ENCODE measurements at regions not wholly inside any gene's neighbourhood (a gene's known extent, or its start where the extent isn't known, plus 50 kb on each side); places are given as distances from the start of the nearest gene placed in this dataset.
"Not testable (repeated sequence)": the region's sequence is repeated elsewhere in the genome, so short reads cannot be mapped to it uniquely, and the experiment has no call there.

DNA sequence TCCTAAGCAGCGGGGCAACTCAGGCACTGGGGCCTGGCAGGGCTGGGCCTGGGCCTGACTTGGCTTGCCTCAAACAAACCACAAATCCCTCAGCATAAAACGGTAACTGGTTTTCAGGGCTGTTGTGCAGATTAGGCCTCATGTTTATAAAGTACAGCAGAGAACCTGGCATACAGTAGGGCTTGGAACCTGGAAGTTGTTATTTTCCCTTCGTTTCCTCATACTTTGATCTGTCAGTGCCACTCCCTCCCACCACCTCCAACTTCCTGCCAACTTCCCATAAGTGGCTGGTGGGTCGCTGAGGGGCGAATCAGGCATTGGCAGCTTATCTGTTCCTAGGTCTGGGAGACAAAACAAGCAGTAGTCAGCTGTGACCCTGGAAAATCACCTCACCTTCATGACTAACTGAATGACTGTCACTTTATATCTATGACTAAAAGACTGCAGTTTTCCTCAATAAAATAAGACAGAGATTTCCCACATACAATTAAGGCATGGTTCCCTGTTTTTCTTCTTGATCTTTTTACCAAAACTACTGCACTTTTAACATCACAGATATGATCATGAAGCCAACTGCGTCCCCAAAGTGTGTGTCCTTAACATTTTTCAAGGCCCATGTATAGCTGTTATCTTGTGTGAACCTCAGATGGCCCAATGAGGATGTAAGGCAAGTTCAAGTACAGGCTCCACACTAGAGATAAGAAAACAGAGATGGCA is 94.5 kb downstream of the TRIM69 start:
- DNase-seq (ENCODE audit: low spot score); H3K4me3 Mint-ChIP-seq; POLR2A ChIA-PET; H3K4me1 Mint-ChIP-seq; H3K27me3 Mint-ChIP-seq (ENCODE audit: low read depth); H3K36me3 Mint-ChIP-seq; CTCF ChIA-PET; H3K9me3 Mint-ChIP-seq; ATAC-seq; H3K27ac Mint-ChIP-seq: not testable (repeated sequence)
- peak; percentile 75 for TF ChIP-seq GABPB1 (CRISPR knock-in tag; IDR thresholded peaks at IDR 0.05)

DNA sequence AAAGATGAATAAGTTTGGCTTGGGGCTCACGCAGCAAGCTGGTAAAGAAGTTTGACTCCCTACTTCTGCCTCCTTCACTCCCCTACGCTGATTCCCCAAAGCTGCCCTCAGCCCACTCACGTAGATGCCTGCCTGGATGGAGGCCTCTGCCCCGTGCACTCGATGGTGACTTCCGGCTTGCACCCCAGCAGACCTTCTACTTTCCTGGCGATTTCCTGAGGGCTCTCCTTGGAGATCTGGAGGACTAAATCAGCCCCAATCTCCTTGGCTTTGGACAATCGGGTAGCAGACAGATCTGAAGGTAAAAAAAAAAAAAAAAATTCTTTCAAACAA is 95.0 kb downstream of the TRIM69 start:
- DNase-seq (ENCODE audit: low spot score); H3K27ac Mint-ChIP-seq; H3K4me3 Mint-ChIP-seq; H3K36me3 Mint-ChIP-seq; H3K27me3 Mint-ChIP-seq (ENCODE audit: low read depth); POLR2A ChIA-PET; H3K9me3 Mint-ChIP-seq; H3K4me1 Mint-ChIP-seq; ATAC-seq; CTCF ChIA-PET: not testable (repeated sequence)

DNA sequence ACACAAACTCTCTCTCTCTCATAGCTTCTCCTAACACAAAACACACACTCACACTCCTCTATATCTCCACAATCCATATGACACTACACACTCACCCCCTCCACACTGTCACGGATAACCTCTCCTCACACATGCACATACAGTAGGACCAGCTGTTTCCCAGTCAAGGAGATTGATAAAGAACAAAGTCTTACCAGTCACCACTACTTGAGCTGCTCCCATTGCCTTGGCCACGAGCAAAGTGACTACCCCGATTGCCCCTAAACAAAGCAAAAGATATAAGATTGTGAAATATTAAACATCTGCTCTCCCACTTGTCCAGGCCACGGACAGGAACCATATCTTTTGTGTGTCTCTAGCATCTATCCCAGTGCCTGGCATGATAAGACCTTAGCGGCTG is 95.8 kb downstream of the TRIM69 start:
- POLR2A ChIA-PET; H3K4me3 Mint-ChIP-seq; H3K36me3 Mint-ChIP-seq; DNase-seq (ENCODE audit: low spot score); H3K27ac Mint-ChIP-seq; H3K27me3 Mint-ChIP-seq (ENCODE audit: low read depth); H3K4me1 Mint-ChIP-seq; ATAC-seq; H3K9me3 Mint-ChIP-seq; CTCF ChIA-PET: not testable (repeated sequence)

DNA sequence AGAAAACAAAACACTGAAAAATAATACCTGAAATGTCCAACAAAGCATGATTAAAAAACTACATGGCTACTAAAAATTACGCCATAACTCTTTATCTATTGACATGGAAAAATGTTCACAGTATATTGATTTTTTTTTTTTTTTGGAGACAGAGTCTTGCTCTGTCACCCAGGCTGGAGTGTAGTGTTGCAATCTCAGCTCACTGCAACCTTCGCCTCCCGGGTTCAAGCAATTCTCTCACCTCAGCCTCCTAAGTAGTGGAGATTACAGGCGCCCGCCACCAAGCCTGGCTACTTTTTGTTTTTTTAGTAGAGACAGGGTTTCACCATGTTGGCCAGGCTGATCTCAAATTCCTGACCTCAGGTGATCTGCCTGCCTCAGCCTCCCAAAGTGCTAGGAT is 96.8 kb downstream of the TRIM69 start:
- ATAC-seq; H3K4me1 Mint-ChIP-seq; DNase-seq (ENCODE audit: low spot score); H3K4me3 Mint-ChIP-seq; CTCF ChIA-PET; H3K9me3 Mint-ChIP-seq; H3K27me3 Mint-ChIP-seq (ENCODE audit: low read depth); POLR2A ChIA-PET; H3K27ac Mint-ChIP-seq; H3K36me3 Mint-ChIP-seq: not testable (repeated sequence)
- TF ChIP-seq GABPB1 (CRISPR knock-in tag; IDR thresholded peaks at IDR 0.05): 0 out of 2 replicates have a peak, but pooled peaks have one; percentile 32

DNA sequence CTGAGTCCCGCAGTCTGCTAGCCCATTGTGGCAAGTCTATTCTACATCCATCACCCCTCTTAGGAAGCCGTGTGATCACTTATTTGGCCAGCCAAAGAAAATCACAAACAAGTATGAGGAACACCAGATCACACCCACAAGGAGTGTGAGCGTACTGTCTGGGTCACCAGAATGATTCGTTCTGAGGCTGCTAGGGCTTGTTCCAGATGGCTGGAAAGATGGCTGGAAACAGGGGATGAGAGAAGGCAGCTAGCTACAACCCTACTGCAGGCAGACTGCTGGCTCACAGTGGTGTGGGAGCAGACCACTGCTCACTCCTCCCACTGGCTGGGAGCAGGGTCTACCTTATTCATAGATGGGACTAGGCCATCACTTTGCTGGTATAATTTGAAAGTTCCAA is 97.4 kb downstream of the TRIM69 start:
- H3K4me1 Mint-ChIP-seq; DNase-seq (ENCODE audit: low spot score); POLR2A ChIA-PET; ATAC-seq; H3K27ac Mint-ChIP-seq; H3K4me3 Mint-ChIP-seq; H3K36me3 Mint-ChIP-seq; H3K27me3 Mint-ChIP-seq (ENCODE audit: low read depth); H3K9me3 Mint-ChIP-seq: not testable (repeated sequence)
- CTCF ChIA-PET: interaction anchor here (0.7 kb wide), 1 partner anchor 242 kb away, joined by 3 read pairs; no protein-coding TSS in a partner anchor

DNA sequence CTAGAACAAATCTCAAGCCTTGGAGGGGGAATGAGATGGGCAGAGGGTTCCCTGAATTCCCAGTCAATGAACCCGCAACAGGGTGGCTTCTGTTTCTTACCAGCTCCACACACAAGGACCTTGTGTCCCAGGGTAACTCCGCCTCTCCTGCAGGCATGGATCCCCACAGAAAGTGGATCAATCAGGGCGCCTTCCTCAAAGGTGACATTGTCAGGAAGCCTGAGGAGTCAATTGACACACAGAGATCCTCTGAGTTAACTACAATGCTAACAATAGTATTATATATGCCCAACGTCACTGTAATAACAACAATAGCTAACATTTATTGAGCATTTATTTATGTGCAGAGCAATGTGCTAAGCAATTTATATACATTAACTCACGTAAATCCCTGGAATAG is 98.8 kb downstream of the TRIM69 start:
- DNase-seq (ENCODE audit: low spot score); H3K36me3 Mint-ChIP-seq; CTCF ChIA-PET; H3K4me3 Mint-ChIP-seq; H3K27ac Mint-ChIP-seq; ATAC-seq; H3K4me1 Mint-ChIP-seq; H3K9me3 Mint-ChIP-seq; H3K27me3 Mint-ChIP-seq (ENCODE audit: low read depth); POLR2A ChIA-PET: not testable (repeated sequence)

DNA sequence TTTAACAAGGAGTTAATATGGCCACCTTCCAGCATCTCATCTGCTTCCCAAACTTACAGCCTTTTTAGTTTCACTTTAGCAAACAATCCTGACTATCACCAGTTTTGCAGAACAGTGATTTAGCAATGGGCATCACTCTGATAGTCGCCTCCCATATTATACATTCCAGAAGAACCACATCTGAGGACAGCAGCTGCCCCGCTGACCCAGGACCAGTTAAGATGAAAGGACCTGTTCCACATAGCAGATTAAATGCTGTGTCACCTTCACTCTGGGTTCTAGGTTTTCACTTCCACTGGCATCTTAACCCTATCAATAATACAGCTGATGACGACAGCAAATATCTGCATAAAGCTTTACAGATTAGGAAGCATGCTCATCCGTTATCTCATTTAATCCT is 99.8 kb downstream of the TRIM69 start:
- Mint-ChIP-seq H3K36me3 (no peaks in the 10 kb centered on the region), H3K4me3 (no peak overlapping the region), H3K27me3 (ENCODE audit: low read depth) (no peaks in the 10 kb centered on the region), H3K4me1 (no peaks in the 10 kb centered on the region), H3K27ac (no peak overlapping the region), H3K9me3 (no peaks in the 10 kb centered on the region; the same call in 1 of the 2 replicates)
- ATAC-seq: no peak
- TF ChIP-seq, protein P1, sequence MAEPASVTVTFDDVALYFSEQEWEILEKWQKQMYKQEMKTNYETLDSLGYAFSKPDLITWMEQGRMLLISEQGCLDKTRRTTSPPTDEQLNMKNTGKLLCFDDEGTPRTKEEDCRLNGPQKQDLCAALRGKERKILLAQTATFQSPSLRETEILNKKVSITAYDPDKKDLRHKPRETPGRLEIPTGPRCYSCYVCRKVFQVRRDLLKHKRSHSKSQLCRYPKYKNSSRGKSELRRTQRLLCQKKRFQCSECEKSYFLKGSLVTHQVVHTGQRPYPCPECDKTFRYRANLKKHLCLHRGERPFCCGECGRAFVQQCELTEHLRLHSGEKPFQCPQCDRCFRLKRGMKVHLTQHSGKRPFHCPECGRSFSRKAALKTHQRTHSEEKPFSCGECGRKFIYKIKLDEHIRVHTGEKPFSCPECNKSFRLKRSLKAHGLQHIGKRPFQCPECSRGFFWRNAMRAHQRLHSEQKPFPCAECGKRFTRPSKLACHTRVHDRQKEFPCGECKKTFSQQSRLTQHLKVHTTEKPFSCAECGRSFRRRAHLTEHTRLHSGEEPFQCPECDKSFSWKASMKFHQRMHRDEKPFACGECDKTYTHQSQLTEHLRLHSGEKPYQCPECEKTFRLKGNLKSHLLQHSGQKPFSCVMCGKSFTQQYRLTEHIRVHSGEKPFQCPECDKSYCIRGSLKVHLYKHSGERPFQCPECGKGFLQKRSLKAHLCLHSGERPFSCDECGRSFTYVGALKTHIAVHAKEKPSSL (CRISPR knock-in tag; conservative IDR thresholded peaks at IDR 0.05): no peak
- TF ChIP-seq GABPB1 (CRISPR knock-in tag; IDR thresholded peaks at IDR 0.05): peak; percentile 54; the same call in 1 of the 2 replicates
- CTCF ChIA-PET: no interaction called here
- POLR2A ChIA-PET: no interaction called here
- no peak for DNase-seq (ENCODE audit: low spot score)

DNA sequence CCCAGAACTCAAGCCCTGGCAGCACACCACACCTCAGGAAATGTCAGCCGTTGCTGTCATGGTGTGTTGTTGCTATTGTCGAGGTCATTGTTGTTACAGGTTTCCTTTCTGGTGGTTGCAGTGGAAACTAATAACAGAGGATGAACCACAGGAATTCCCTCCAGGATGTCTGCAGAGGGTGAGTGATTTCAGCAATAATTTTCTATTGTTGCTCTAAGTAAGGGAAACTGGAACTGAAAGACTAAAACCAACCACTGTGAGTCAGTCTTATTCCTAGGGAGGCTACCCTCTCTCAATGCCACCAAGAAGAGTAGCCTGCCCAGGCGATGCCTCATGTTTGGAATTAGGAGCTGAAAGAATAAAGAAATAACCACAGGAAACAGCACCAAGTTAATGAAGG is 102.6 kb downstream of the TRIM69 start:
- H3K4me3 Mint-ChIP-seq; H3K36me3 Mint-ChIP-seq; POLR2A ChIA-PET; H3K27ac Mint-ChIP-seq; H3K4me1 Mint-ChIP-seq; H3K9me3 Mint-ChIP-seq; ATAC-seq; H3K27me3 Mint-ChIP-seq (ENCODE audit: low read depth); CTCF ChIA-PET; DNase-seq (ENCODE audit: low spot score): not testable (repeated sequence)

DNA sequence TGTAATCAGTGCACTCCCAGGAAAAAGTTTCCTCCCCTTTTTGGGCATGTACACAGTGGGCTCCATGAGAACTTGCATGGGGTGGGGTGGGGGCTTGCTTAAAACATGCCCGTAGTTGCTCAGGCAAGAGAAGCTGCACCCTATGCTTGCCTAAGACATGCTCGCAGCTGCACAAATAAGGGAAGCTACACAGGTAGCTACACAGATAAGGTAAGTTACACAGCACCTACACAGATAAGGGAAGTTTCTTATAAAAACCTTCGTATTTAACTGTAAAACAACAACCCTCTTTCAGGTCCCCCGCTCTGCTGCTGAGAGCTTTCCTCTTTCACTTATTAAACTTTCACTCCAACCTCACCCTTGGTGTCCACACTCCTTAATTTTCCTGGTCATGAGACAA is 105.4 kb downstream of the TRIM69 start:
- H3K36me3 Mint-ChIP-seq, CTCF ChIA-PET, ATAC-seq: not testable (repeated sequence)

DNA sequence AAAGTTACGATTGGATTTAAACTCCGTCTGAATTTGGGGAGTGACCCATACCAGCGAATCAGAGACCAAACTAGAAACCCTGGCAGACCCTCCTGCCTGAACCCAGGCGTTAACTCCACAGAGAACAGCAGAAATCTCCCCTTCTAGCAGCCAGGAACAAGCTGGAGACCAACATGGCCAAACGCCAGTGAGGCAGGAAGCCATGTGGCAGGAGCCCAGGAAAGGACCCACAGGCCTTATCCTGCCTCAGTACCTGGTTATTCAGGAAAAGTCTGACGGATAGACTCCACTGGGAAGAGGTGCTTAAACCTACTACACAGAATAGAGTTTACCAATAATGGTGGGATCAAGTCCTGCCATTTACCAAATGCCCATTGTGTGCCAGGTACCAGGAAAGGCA is 106.6 kb downstream of the TRIM69 start:
- DNase-seq (ENCODE audit: low spot score); H3K36me3 Mint-ChIP-seq; H3K27me3 Mint-ChIP-seq (ENCODE audit: low read depth); POLR2A ChIA-PET; CTCF ChIA-PET; H3K4me1 Mint-ChIP-seq; ATAC-seq; H3K4me3 Mint-ChIP-seq; H3K27ac Mint-ChIP-seq; H3K9me3 Mint-ChIP-seq: not testable (repeated sequence)

More for the DNA sequence above, 105.4 kb downstream of the TRIM69 start:
- H3K4me1 Mint-ChIP-seq; H3K27me3 Mint-ChIP-seq (ENCODE audit: low read depth); H3K4me3 Mint-ChIP-seq; H3K9me3 Mint-ChIP-seq; H3K27ac Mint-ChIP-seq; DNase-seq (ENCODE audit: low spot score); POLR2A ChIA-PET: not testable (repeated sequence)

DNA sequence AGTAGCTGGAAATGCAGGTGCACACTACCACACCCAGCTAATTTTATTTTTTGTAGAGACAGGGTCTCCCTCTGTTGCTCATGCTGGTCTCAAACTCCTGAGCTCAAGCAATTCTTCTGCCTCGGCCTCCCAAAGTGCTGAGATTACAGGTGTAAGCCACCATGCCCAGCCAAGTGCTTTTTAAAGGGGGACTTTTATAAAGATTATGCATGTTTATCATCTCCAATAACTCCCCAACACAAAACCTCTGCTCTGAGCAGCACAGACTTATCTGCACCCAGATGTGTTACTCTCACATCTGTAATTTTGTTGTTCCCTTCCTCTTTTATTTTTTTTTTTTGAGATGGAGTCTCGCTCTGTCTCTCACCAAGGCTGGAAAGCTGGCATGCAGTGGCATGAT is 108.6 kb downstream of the TRIM69 start:
- ATAC-seq; H3K4me1 Mint-ChIP-seq; H3K27ac Mint-ChIP-seq; H3K9me3 Mint-ChIP-seq; POLR2A ChIA-PET; H3K36me3 Mint-ChIP-seq; DNase-seq (ENCODE audit: low spot score); H3K27me3 Mint-ChIP-seq (ENCODE audit: low read depth); H3K4me3 Mint-ChIP-seq; CTCF ChIA-PET: not testable (repeated sequence)

DNA sequence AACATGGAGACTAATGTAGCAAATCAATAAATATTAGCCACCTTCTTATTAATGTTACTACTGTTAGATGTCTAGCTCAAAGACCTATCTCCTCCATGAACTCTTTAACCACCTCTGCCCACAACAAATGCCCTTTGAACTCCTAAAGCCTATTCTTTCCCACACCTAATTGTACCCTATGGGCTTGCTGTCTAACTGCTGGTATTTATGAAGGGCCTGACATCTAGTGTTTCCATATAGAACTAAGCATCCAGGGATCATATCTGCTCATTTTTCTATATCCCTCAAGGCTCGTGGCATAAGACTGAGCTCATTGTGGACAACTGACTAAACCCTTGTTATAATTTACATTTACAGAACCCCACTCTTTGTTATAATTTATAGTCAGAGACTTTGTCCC is 109.8 kb downstream of the TRIM69 start:
- DNase-seq (ENCODE audit: low spot score); H3K27me3 Mint-ChIP-seq (ENCODE audit: low read depth); H3K27ac Mint-ChIP-seq; POLR2A ChIA-PET; H3K4me1 Mint-ChIP-seq; CTCF ChIA-PET; ATAC-seq; H3K4me3 Mint-ChIP-seq; H3K36me3 Mint-ChIP-seq; H3K9me3 Mint-ChIP-seq: not testable (repeated sequence)

Measured in WTC11 (cell line).